Epithelial cell of proximal tubule (primary cell): ENCODE measurements at regions not wholly inside any gene's neighbourhood (a gene's known extent, or its start where the extent isn't known, plus 50 kb on each side); places are given as distances from the start of the nearest gene placed in this dataset.

Experiments used
- DNase-seq: peaks from one replicate; pipeline ENCODE4 v3.0.0-alpha.2; 2011; ENCODE audit warnings: low read depth
- H3K4me3 ChIP-seq: 2 replicates; pipeline ENCODE4 v1.5.1; 2011; ENCODE audit warnings: low read depth, mild to moderate bottlenecking, low read length
- TF ChIP-seq, protein P1 (sequence below): conservative IDR thresholded peaks from 2 replicates; pipeline ENCODE4 v1.5.1; 2012; ENCODE audit warnings: low read depth, mild to moderate bottlenecking, low read length

DNA sequence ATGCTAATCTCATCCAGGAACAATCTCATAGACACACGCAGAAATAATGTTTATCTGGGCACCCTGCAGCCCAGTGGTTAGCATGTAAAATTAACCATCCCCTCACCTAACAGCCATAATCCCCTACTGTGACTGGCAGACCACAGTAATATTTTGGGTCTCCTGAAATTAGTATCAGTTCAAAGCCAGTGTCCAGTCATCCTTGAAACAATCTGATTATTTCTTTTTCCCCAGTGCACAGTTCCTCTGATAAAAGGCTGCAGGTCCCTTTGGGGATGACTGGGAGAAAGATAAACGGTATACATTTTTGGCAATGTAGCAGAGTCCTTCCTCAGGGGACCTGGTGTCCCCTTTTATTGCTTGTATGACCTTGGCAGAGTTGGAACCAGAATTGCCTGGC, 50.4 kb upstream of the CYSLTR2 start:
- no peak for DNase-seq
- H3K4me3 ChIP-seq = no peak overlapping the region
- TF ChIP-seq, protein P1, sequence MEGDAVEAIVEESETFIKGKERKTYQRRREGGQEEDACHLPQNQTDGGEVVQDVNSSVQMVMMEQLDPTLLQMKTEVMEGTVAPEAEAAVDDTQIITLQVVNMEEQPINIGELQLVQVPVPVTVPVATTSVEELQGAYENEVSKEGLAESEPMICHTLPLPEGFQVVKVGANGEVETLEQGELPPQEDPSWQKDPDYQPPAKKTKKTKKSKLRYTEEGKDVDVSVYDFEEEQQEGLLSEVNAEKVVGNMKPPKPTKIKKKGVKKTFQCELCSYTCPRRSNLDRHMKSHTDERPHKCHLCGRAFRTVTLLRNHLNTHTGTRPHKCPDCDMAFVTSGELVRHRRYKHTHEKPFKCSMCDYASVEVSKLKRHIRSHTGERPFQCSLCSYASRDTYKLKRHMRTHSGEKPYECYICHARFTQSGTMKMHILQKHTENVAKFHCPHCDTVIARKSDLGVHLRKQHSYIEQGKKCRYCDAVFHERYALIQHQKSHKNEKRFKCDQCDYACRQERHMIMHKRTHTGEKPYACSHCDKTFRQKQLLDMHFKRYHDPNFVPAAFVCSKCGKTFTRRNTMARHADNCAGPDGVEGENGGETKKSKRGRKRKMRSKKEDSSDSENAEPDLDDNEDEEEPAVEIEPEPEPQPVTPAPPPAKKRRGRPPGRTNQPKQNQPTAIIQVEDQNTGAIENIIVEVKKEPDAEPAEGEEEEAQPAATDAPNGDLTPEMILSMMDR = no peak
